ENCODE measurements at regions not wholly inside any gene's neighbourhood (a gene's known extent, or its start where the extent isn't known, plus 50 kb on each side); places are given as distances from the start of the nearest gene placed in this dataset.

DNA sequence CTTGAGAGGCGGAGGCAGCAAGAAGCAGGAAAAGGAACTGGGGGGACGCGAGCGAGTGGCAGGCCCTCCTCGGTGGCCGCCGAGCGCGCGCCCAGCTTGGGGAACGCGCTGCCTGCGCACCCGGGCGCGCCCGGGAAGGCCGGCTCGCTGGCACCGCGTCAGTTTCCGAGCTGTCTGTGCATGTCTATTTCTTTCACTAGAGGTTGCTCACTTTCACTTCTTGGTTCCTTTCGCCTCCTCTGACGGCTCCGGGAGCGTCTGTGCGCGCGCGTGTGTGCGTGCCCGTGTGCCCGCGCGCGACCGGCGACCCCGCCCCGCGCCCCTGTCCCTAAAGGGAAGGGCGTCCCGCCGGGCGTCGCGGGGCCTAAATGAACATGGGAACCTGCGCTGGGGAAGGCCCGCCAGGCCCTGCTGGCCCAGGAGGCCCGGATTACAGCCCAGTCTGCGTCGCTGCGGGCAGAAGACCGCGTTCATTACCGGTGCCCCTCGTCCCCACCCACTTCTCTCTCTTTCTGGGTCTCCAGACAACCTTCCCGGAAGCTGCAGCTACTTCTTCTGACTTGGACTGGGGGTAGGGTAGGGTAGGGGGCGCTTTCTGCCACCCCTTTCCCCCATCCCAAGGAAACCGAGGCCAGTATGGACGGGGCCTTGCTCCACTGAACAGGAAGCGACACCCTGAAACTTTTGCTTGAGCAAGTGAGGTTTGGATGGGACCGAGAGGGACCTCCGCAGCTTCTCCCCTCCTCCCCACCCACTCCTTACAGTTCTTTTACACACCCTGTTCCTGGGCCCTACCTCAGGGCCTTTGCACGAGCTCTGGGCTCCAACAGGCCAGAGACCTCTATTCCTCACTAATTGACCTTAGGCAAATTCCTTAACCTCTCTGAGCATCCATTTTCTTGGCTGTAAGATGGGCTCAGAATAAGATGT, 205.8 kb upstream of the IER5L start:
- TF ChIP-seq, protein P1, sequence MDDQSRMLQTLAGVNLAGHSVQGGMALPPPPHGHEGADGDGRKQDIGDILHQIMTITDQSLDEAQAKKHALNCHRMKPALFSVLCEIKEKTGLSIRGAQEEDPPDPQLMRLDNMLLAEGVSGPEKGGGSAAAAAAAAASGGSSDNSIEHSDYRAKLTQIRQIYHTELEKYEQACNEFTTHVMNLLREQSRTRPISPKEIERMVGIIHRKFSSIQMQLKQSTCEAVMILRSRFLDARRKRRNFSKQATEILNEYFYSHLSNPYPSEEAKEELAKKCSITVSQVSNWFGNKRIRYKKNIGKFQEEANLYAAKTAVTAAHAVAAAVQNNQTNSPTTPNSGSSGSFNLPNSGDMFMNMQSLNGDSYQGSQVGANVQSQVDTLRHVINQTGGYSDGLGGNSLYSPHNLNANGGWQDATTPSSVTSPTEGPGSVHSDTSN (CRISPR knock-in tag; IDR thresholded peaks at IDR 0.05): no peak
- TF ChIP-seq ZNF658 (tag by site-specific recombination; IDR thresholded peaks at IDR 0.05): no peak
- TF ChIP-seq SETDB1 (IDR thresholded peaks at IDR 0.05; ENCODE audit: insufficient read length, low read length): no peak
- no peak for TF ChIP-seq ZNF837 (tag by site-specific recombination; IDR thresholded peaks at IDR 0.05)
- TF ChIP-seq CTCF (tag by site-specific recombination; IDR thresholded peaks at IDR 0.05): no peak
- TF ChIP-seq ZBTB17 (tag by site-specific recombination; IDR thresholded peaks at IDR 0.05): no peak
- TF ChIP-seq, protein P2, sequence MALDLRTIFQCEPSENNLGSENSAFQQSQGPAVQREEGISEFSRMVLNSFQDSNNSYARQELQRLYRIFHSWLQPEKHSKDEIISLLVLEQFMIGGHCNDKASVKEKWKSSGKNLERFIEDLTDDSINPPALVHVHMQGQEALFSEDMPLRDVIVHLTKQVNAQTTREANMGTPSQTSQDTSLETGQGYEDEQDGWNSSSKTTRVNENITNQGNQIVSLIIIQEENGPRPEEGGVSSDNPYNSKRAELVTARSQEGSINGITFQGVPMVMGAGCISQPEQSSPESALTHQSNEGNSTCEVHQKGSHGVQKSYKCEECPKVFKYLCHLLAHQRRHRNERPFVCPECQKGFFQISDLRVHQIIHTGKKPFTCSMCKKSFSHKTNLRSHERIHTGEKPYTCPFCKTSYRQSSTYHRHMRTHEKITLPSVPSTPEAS (tag by site-specific recombination; IDR thresholded peaks at IDR 0.05): no peak
- TF ChIP-seq REST (tag by site-specific recombination; IDR thresholded peaks at IDR 0.05): no peak
- TF ChIP-seq, protein P3, sequence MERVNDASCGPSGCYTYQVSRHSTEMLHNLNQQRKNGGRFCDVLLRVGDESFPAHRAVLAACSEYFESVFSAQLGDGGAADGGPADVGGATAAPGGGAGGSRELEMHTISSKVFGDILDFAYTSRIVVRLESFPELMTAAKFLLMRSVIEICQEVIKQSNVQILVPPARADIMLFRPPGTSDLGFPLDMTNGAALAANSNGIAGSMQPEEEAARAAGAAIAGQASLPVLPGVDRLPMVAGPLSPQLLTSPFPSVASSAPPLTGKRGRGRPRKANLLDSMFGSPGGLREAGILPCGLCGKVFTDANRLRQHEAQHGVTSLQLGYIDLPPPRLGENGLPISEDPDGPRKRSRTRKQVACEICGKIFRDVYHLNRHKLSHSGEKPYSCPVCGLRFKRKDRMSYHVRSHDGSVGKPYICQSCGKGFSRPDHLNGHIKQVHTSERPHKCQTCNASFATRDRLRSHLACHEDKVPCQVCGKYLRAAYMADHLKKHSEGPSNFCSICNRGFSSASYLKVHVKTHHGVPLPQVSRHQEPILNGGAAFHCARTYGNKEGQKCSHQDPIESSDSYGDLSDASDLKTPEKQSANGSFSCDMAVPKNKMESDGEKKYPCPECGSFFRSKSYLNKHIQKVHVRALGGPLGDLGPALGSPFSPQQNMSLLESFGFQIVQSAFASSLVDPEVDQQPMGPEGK (tag by site-specific recombination; IDR thresholded peaks at IDR 0.05): no peak
- TF ChIP-seq ZNF133 (tag by site-specific recombination; IDR thresholded peaks at IDR 0.05): no peak
- TF ChIP-seq ZNF639 (tag by site-specific recombination; IDR thresholded peaks at IDR 0.05): no peak
- no peak for TF ChIP-seq ZNF140 (tag by site-specific recombination; IDR thresholded peaks at IDR 0.05)
